ENCODE measurements at regions not wholly inside any gene's neighbourhood (a gene's known extent, or its start where the extent isn't known, plus 50 kb on each side); places are given as distances from the start of the nearest gene placed in this dataset.

- TF ChIP-seq CTCF (IDR thresholded peaks at IDR 0.05) = no peak
- TF ChIP-seq POLR2A (IDR thresholded peaks at IDR 0.05) = no peak
Measured at GRCh38 chr18:2306606-2307005, 264.7 kb downstream of the METTL4 start.
